Duodenal mucosa (tissue), 2 donors: ENCODE measurements at regions not wholly inside any gene's neighbourhood (a gene's known extent, or its start where the extent isn't known, plus 50 kb on each side); places are given as distances from the start of the nearest gene placed in this dataset.

Experiments
- H3K27ac ChIP-seq: one replicate; pipeline ENCODE4 v1.7.0; 2013; ENCODE audit warnings: low read depth, low read length
- H3K27me3 ChIP-seq, 2 donors: one replicate each; pipeline ENCODE4 v1.7.0; 2013; ENCODE audit warnings: low read length in 2 of 2, control low read depth in 1 of 2; ENCODE audit not compliant: insufficient read depth in 2 of 2, control insufficient read depth in 1 of 2
- H3K36me3 ChIP-seq, 2 donors: one replicate each; pipeline ENCODE4 v1.7.0; 2013; ENCODE audit warnings: low read length in 2 of 2, control low read depth in 1 of 2; ENCODE audit not compliant: insufficient read depth in 2 of 2, control insufficient read depth in 1 of 2
- H3K4me1 ChIP-seq, 2 donors: one replicate each; pipeline ENCODE4 v1.7.0; 2013; ENCODE audit warnings: low read length in 2 of 2, control low read depth in 1 of 2; ENCODE audit not compliant: insufficient read depth in 2 of 2, control insufficient read depth in 1 of 2
- H3K4me3 ChIP-seq, 2 donors: one replicate each; pipeline ENCODE4 v1.7.0; 2013; ENCODE audit warnings: low read length in 2 of 2, low read depth in 1 of 2
- H3K9ac ChIP-seq, 2 donors: one replicate each; pipeline ENCODE4 v1.7.0; 2013; ENCODE audit warnings: low read length in 2 of 2, low read depth in 1 of 2
- H3K9me3 ChIP-seq, 2 donors: one replicate each; pipeline ENCODE4 v1.7.0; 2013; ENCODE audit warnings: low read length in 2 of 2, control low read depth in 1 of 2; ENCODE audit not compliant: control insufficient read depth in 1 of 2

GRCh38 chr2:7586898-7587297 is 669.7 kb downstream of the RNF144A start:
- Histone ChIP-seq H3K9me3 (no peaks in the 10 kb centered on the region), H3K36me3 (no peaks in the 10 kb centered on the region), H3K27me3 (no peaks in the 10 kb centered on the region), H3K27ac (no peak overlapping the region), H3K9ac (no peak overlapping the region), H3K4me1 (no peaks in the 10 kb centered on the region), H3K4me3 (no peak overlapping the region)

GRCh38 chr2:7588295-7588694 is 671.1 kb downstream of the RNF144A start:
- no peaks in the 10 kb centered on the region for H3K36me3 ChIP-seq
- no peak overlapping the region for H3K9ac ChIP-seq
- H3K4me3 ChIP-seq: no peak overlapping the region
- H3K4me1 ChIP-seq: no peaks in the 10 kb centered on the region
- H3K27me3 ChIP-seq: no peaks in the 10 kb centered on the region
- no peaks in the 10 kb centered on the region for H3K9me3 ChIP-seq
- H3K27ac ChIP-seq: no peak overlapping the region

GRCh38 chr2:7592618-7593140 is 675.5 kb downstream of the RNF144A start:
- no peaks in the 10 kb centered on the region for H3K27me3 ChIP-seq
- H3K9me3 ChIP-seq: no peaks in the 10 kb centered on the region
- no peak overlapping the region for H3K4me3 ChIP-seq
- no peak overlapping the region for H3K27ac ChIP-seq
- no peaks in the 10 kb centered on the region for H3K4me1 ChIP-seq
- H3K9ac ChIP-seq: no peak overlapping the region
- no peaks in the 10 kb centered on the region for H3K36me3 ChIP-seq

GRCh38 chr2:7593360-7593759 is 676.1 kb downstream of the RNF144A start:
- Histone ChIP-seq H3K27ac (no peak overlapping the region), H3K4me3 (no peak overlapping the region), H3K9me3 (no peaks in the 10 kb centered on the region), H3K36me3 (no peaks in the 10 kb centered on the region), H3K4me1 (no peaks in the 10 kb centered on the region), H3K9ac (no peak overlapping the region), H3K27me3 (no peaks in the 10 kb centered on the region)

GRCh38 chr2:7594211-7594610 is 677.0 kb downstream of the RNF144A start:
- Histone ChIP-seq H3K36me3 (no peaks in the 10 kb centered on the region), H3K4me1 (no peaks in the 10 kb centered on the region), H3K9me3 (no peaks in the 10 kb centered on the region), H3K4me3 (no peak overlapping the region), H3K9ac (no peak overlapping the region), H3K27me3 (no peaks in the 10 kb centered on the region), H3K27ac (no peak overlapping the region)

- Histone ChIP-seq H3K9ac (no peak overlapping the region), H3K4me3 (no peak overlapping the region), H3K27me3 (no peaks in the 10 kb centered on the region), H3K27ac (no peak overlapping the region), H3K36me3 (no peaks in the 10 kb centered on the region), H3K4me1 (no peaks in the 10 kb centered on the region), H3K9me3 (no peaks in the 10 kb centered on the region)
Measured at GRCh38 chr2:7595206-7595605, 678.0 kb downstream of the RNF144A start.

GRCh38 chr2:7598402-7598801 is 681.2 kb downstream of the RNF144A start:
- Histone ChIP-seq H3K27ac (no peak overlapping the region), H3K4me1 (no peaks in the 10 kb centered on the region), H3K36me3 (no peaks in the 10 kb centered on the region), H3K4me3 (no peak overlapping the region), H3K9ac (no peak overlapping the region), H3K9me3 (peaks cover 0 to 5% of the 10 kb centered on the region in 2 donors), H3K27me3 (no peaks in the 10 kb centered on the region)

- Histone ChIP-seq H3K9me3 (peaks cover 0 to 5% of the 10 kb centered on the region in 2 donors), H3K4me1 (no peaks in the 10 kb centered on the region), H3K27me3 (no peaks in the 10 kb centered on the region), H3K9ac (no peak overlapping the region), H3K27ac (no peak overlapping the region), H3K36me3 (no peaks in the 10 kb centered on the region), H3K4me3 (no peak overlapping the region)
Measured at GRCh38 chr2:7599462-7600258, 682.4 kb downstream of the RNF144A start.

- no peak overlapping the region for H3K27ac ChIP-seq
- no peak overlapping the region for H3K9ac ChIP-seq
- H3K4me3 ChIP-seq: no peak overlapping the region
- H3K9me3 ChIP-seq: peaks cover 0 to 5% of the 10 kb centered on the region in 2 donors
- H3K4me1 ChIP-seq: no peaks in the 10 kb centered on the region
- H3K27me3 ChIP-seq: no peaks in the 10 kb centered on the region
- H3K36me3 ChIP-seq: no peaks in the 10 kb centered on the region
Measured at GRCh38 chr2:7601990-7602389, 684.8 kb downstream of the RNF144A start.

GRCh38 chr2:7604456-7604855 is 687.2 kb downstream of the RNF144A start:
- no peak overlapping the region for H3K27ac ChIP-seq
- H3K27me3 ChIP-seq: no peaks in the 10 kb centered on the region
- H3K9me3 ChIP-seq: peaks cover 0 to 5% of the 10 kb centered on the region in 2 donors
- H3K4me1 ChIP-seq: no peaks in the 10 kb centered on the region
- no peak overlapping the region for H3K9ac ChIP-seq
- H3K36me3 ChIP-seq: no peaks in the 10 kb centered on the region
- no peak overlapping the region for H3K4me3 ChIP-seq
